Natural killer cell (primary cell): ENCODE measurements at regions not wholly inside any gene's neighbourhood (a gene's known extent, or its start where the extent isn't known, plus 50 kb on each side); places are given as distances from the start of the nearest gene placed in this dataset.

Experiments used
- ATAC-seq, 3 donors: fragments of 150-1000 bp in 2 of 3; fragments of 200-7000 bp in 1 of 3; cut with Tn5 transposase; 1 replicate in 1 of 3; 2 replicates in 2 of 3; pipeline ENCODE4 v1.10.0; 2021; ENCODE audit warnings: mild to moderate bottlenecking in 2 of 3, moderate library complexity in 2 of 3
- DNase-seq, 2 donors: peaks; one replicate each; pipeline versions ENCODE4 v3.0.0 to v3.0.0-alpha.2; 2013 to 2021; ENCODE audit warnings: mixed read lengths in 1 of 2
- H3K27ac ChIP-seq: one replicate; pipeline ENCODE4 v1.5.1; 2013; ENCODE audit warnings: mild to moderate bottlenecking, low read length
- H3K27me3 ChIP-seq: one replicate; pipeline ENCODE4 v1.6.1; 2013; ENCODE audit warnings: low read length; ENCODE audit not compliant: control insufficient read depth, insufficient read depth
- H3K36me3 ChIP-seq: one replicate; pipeline ENCODE4 v1.6.1; 2013; ENCODE audit warnings: low read length; ENCODE audit not compliant: control insufficient read depth, insufficient read depth
- H3K4me1 ChIP-seq: one replicate; pipeline ENCODE4 v1.6.1; 2013; ENCODE audit warnings: low read length; ENCODE audit not compliant: control insufficient read depth, insufficient read depth
- H3K4me3 ChIP-seq: one replicate; pipeline ENCODE4 v1.5.1; 2013; ENCODE audit warnings: low read length
- H3K9me3 ChIP-seq: one replicate; pipeline ENCODE4 v1.6.1; 2013; ENCODE audit warnings: low read length; ENCODE audit not compliant: control insufficient read depth, insufficient read depth
- H3K27ac Mint-ChIP-seq, 2 donors: one replicate each; pipeline ENCODE4 v1.8.0; 2022; ENCODE audit warnings: mild to moderate bottlenecking in 2 of 2, mixed read lengths in 2 of 2, moderate library complexity in 1 of 2
- H3K27me3 Mint-ChIP-seq, 2 donors: one replicate each; pipeline ENCODE4 v1.8.0; 2022; ENCODE audit warnings: low read depth in 2 of 2, mixed read lengths in 2 of 2
- H3K36me3 Mint-ChIP-seq: one replicate; pipeline ENCODE4 v1.8.0; 2022; ENCODE audit warnings: mixed read lengths
- H3K4me1 Mint-ChIP-seq, 2 donors: one replicate each; pipeline ENCODE4 v1.8.0; 2022; ENCODE audit warnings: mixed read lengths in 2 of 2
- H3K4me3 Mint-ChIP-seq: one replicate; pipeline ENCODE4 v1.8.0; 2022; ENCODE audit warnings: mild to moderate bottlenecking, moderate library complexity, mixed read lengths
- H3K9me3 Mint-ChIP-seq, 2 donors: one replicate each; pipeline ENCODE4 v1.8.0; 2022; ENCODE audit warnings: mixed read lengths in 2 of 2
- CTCF ChIP-seq: fragments of 200-600 bp; IDR thresholded peaks from one replicate; pipeline ENCODE4 v1.8.0; 2022; ENCODE audit warnings: antibody characterized with exemption
- WGBS: methylation state at CpG from one replicate; pipeline ENCODE4 v1.1.7; 2013; ENCODE audit warnings: missing lambda C conversion rate; ENCODE audit not compliant: insufficient coverage; 5-methylcytosine and 5-hydroxymethylcytosine counted together
- intact Hi-C: fragments of 100-400 bp; cut with micrococcal nuclease; formaldehyde crosslinking; loops from one replicate; pipeline ENCODE4 v1.14.2; 2022

- Histone ChIP-seq H3K4me3 (no peak overlapping the region), H3K27me3 (no peaks in the 10 kb centered on the region), H3K36me3 (no peaks in the 10 kb centered on the region), H3K4me1 (no peaks in the 10 kb centered on the region), H3K27ac (no peak overlapping the region), H3K9me3 (peaks cover 2% of the 10 kb centered on the region)
- DNase-seq, result no peak
- Mint-ChIP-seq H3K4me1 (no peaks in the 10 kb centered on the region), H3K9me3 (peaks cover 12 to 22% of the 10 kb centered on the region in 2 donors), H3K4me3 (no peak overlapping the region), H3K36me3 (no peaks in the 10 kb centered on the region), H3K27ac (no peak overlapping the region), H3K27me3 (no peaks in the 10 kb centered on the region)
- WGBS, result 89% methylated on average over 1 of the region's 2 CpGs
- TF ChIP-seq CTCF, result no peak
- ATAC-seq, result no peak
- intact Hi-C loops, result no loop called here
Observed at GRCh38 chr13:70363991-70364390, 255.7 kb upstream of the KLHL1 start.

- H3K27me3 Mint-ChIP-seq, result no peaks in the 10 kb centered on the region
- H3K36me3 Mint-ChIP-seq, result no peaks in the 10 kb centered on the region
- peaks cover 2% of the 10 kb centered on the region for H3K9me3 ChIP-seq
- H3K27ac ChIP-seq, result no peak overlapping the region
- ATAC-seq (no peak), DNase-seq (no peak)
- no peak overlapping the region for H3K4me3 Mint-ChIP-seq
- no peaks in the 10 kb centered on the region for H3K4me1 ChIP-seq
- TF ChIP-seq CTCF, result no peak
- no peaks in the 10 kb centered on the region for H3K4me1 Mint-ChIP-seq
- H3K9me3 Mint-ChIP-seq, result peaks cover 15 to 22% of the 10 kb centered on the region in 2 donors
- WGBS, result 59% methylated on average over 4 of the region's 5 CpGs
- no peaks in the 10 kb centered on the region for H3K27me3 ChIP-seq
- H3K4me3 ChIP-seq, result no peak overlapping the region
- H3K36me3 ChIP-seq, result no peaks in the 10 kb centered on the region
- no peak overlapping the region for H3K27ac Mint-ChIP-seq
- intact Hi-C loops, result no loop called here
Observed at GRCh38 chr13:70362820-70363570, 254.7 kb upstream of the KLHL1 start.

- WGBS, result 67% methylated on average over 1 of the region's 1 CpG
- H3K27me3 ChIP-seq, result no peaks in the 10 kb centered on the region
- Mint-ChIP-seq H3K36me3 (no peaks in the 10 kb centered on the region), H3K27ac (no peak overlapping the region), H3K4me3 (no peak overlapping the region), H3K4me1 (no peaks in the 10 kb centered on the region), H3K9me3 (peaks cover 6 to 13% of the 10 kb centered on the region in 2 donors), H3K27me3 (no peaks in the 10 kb centered on the region)
- intact Hi-C loops, result no loop called here
- H3K4me3 ChIP-seq, result no peak overlapping the region
- H3K36me3 ChIP-seq, result no peaks in the 10 kb centered on the region
- no peaks in the 10 kb centered on the region for H3K9me3 ChIP-seq
- TF ChIP-seq CTCF, result no peak
- DNase-seq (no peak), ATAC-seq (no peak)
- no peaks in the 10 kb centered on the region for H3K4me1 ChIP-seq
- H3K27ac ChIP-seq, result no peak overlapping the region
Observed at GRCh38 chr13:70357031-70357430, 248.8 kb upstream of the KLHL1 start.

- Mint-ChIP-seq H3K4me1 (no peaks in the 10 kb centered on the region), H3K36me3 (no peaks in the 10 kb centered on the region), H3K27ac (no peak overlapping the region), H3K27me3 (no peaks in the 10 kb centered on the region), H3K4me3 (no peak overlapping the region), H3K9me3 (peaks cover 6 to 16% of the 10 kb centered on the region in 2 donors)
- Histone ChIP-seq H3K36me3 (no peaks in the 10 kb centered on the region), H3K27ac (no peak overlapping the region), H3K9me3 (no peaks in the 10 kb centered on the region), H3K4me1 (no peaks in the 10 kb centered on the region), H3K27me3 (no peaks in the 10 kb centered on the region), H3K4me3 (no peak overlapping the region)
- DNase-seq (no peak), ATAC-seq (no peak)
- 0% methylated on average over 1 of the region's 2 CpGs for WGBS
- intact Hi-C loops, result no loop called here
- no peak for TF ChIP-seq CTCF
Observed at GRCh38 chr13:70353096-70353495, 244.8 kb upstream of the KLHL1 start.
